ENCODE measurements at regions not wholly inside any gene's neighbourhood (a gene's known extent, or its start where the extent isn't known, plus 50 kb on each side); places are given as distances from the start of the nearest gene placed in this dataset.

DNA sequence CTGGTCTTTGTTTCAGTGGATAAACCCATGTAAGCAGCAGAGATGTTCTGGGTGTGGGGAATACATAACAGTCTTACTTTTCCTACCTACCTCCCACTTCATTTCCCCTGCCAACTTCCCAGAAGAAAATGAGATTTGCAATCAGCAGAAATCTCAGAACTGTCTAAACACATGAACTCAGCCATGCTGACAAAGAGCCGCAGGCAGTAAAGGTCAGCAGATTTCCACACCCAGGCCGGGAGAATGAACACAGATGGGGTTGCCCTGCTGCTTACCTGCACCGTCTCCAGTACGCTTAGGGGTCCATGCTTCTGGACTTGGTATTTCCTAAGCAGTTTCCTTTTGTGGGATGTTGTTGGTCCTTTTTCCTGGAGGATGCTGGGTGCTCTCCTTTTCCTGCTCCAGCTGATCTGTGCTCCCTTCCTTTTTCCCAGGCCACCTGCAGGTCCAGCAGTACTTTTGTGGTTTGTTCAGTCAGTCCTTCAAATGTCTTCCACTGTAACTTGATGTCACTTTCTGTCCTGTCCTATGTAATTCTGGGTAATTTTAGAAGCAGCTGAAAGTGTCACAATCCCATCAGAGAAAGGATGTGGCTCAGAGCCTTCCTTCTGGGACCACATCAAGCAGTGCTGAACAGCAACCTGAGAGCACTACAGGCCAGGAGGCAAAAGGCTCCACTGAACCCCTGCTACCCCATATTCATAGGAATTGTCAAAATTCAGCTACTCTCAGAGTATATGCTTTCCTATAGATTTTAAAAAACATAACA is 129.0 kb downstream of the CEP57L1 start:
- Histone ChIP-seq H3K23me2 (ENCODE audit: low read depth, low read length) (no peaks in the 10 kb centered on the region), H3K4me1 (replicated peaks in 1 of 4; ENCODE audit: control insufficient read depth in 3 of 4, insufficient read depth in 4 of 4, low read length in 3 of 4) (no peaks in the 10 kb centered on the region; a peak in 1 of 7 replicates), H3K18ac (ENCODE audit: extremely low read depth, low read length) (no peak overlapping the region), H3K4me2 (ENCODE audit: insufficient read depth in 1 of 2, low read depth in 2 of 2, low read length in 2 of 2) (no peak overlapping the region), H2BK120ac (replicated peaks; ENCODE audit: low read depth, low read length) (no peak overlapping the region), H4K5ac (ENCODE audit: insufficient read length, low read depth, low read length) (no peak overlapping the region), H4K8ac (ENCODE audit: extremely low read depth, insufficient read depth, low read length) (no peak overlapping the region), H3K4ac (replicated peaks; ENCODE audit: insufficient read length, low read depth, low read length) (no peak overlapping the region), H2AFZ (ENCODE audit: low read length) (peak overlapping the region; percentile 56; the same call in 1 of the 2 replicates), H2BK5ac (ENCODE audit: low read depth, low read length) (no peak overlapping the region), H3K9ac (replicated peaks in 1 of 4; ENCODE audit: extremely low read depth in 1 of 4, low read depth in 3 of 4, low read length in 3 of 4) (no peak overlapping the region), H3K79me2 (ENCODE audit: control insufficient read depth in 1 of 2, insufficient read depth in 2 of 2, low read length in 2 of 2) (no peaks in the 10 kb centered on the region), H3K9me3 (ENCODE audit: insufficient read depth in 2 of 2, low read depth in 1 of 2, low read length in 1 of 2) (no peaks in the 10 kb centered on the region), H4K20me1 (replicated peaks in 1 of 2; ENCODE audit: control insufficient read depth in 1 of 2, insufficient read depth in 2 of 2, low read length in 2 of 2) (no peaks in the 10 kb centered on the region), H2BK12ac (ENCODE audit: low read depth, low read length) (no peak overlapping the region), H3K36me3 (ENCODE audit: control insufficient read depth in 2 of 4, insufficient read depth in 4 of 4, low read length in 3 of 4) (no peaks in the 10 kb centered on the region), H3K79me1 (ENCODE audit: low read depth, low read length) (no peaks in the 10 kb centered on the region), H3K4me3 (ENCODE audit: extremely low read depth in 1 of 4, insufficient read depth in 2 of 4, low read depth in 3 of 4, low read length in 4 of 4) (no peak overlapping the region), H3K23ac (ENCODE audit: insufficient read length) (no peak overlapping the region), H4K91ac (replicated peaks; ENCODE audit: insufficient read length, low read length) (no peak overlapping the region), H3K27ac (ENCODE audit: low read depth, low read length) (no peak overlapping the region), H2BK20ac (ENCODE audit: low read length) (no peak overlapping the region), H3K27me3 (replicated peaks in 1 of 4; ENCODE audit: control insufficient read depth in 3 of 4, extremely low read depth in 1 of 4, insufficient read depth in 3 of 4, low read length in 3 of 4) (no peaks in the 10 kb centered on the region), H3K56ac (replicated peaks; ENCODE audit: insufficient read length, low read depth, low read length) (no peak overlapping the region), H3K14ac (ENCODE audit: insufficient read length) (no peak overlapping the region), H2AK5ac (ENCODE audit: low read depth, low read length) (no peak overlapping the region), H2BK15ac (ENCODE audit: low read length) (no peak overlapping the region)
- DNase-seq (ENCODE audit: low read depth in 1 of 2, low spot score in 2 of 2) = no peak
- FAIRE-seq = no peak
- CTCF ChIA-PET (ENCODE audit: partially characterized antibody) = interaction anchor here (2.1 kb wide), 1 partner anchor 12 kb away, joined by 9 read pairs; no protein-coding TSS in a partner anchor
- POLR2A ChIA-PET (ENCODE audit: partially characterized antibody) = no interaction called here
- TF ChIP-seq TBP (IDR thresholded peaks at IDR 0.05; ENCODE audit: low read depth, low read length) (no peak), ZNF274 (IDR thresholded peaks at IDR 0.05; ENCODE audit: borderline replicate concordance, extremely low read depth, low read length) (no peak), BCL11A (IDR thresholded peaks at IDR 0.05; ENCODE audit: low read depth in 2 of 2, low read length in 2 of 2) (no peak), NRF1 (IDR thresholded peaks at IDR 0.05; ENCODE audit: low read depth, low read length) (no peak), KDM1A (IDR thresholded peaks at IDR 0.05; ENCODE audit: borderline replicate concordance, low read length) (no peak), NANOG (IDR thresholded peaks at IDR 0.05; ENCODE audit: insufficient read depth, low read depth, low read length, poor library complexity, severe bottlenecking) (no peak), EP300 (IDR thresholded peaks at IDR 0.05; ENCODE audit: borderline replicate concordance in 1 of 2, low read depth in 2 of 2, low read length in 2 of 2) (no peak)
- TF ChIP-seq, protein P1, sequence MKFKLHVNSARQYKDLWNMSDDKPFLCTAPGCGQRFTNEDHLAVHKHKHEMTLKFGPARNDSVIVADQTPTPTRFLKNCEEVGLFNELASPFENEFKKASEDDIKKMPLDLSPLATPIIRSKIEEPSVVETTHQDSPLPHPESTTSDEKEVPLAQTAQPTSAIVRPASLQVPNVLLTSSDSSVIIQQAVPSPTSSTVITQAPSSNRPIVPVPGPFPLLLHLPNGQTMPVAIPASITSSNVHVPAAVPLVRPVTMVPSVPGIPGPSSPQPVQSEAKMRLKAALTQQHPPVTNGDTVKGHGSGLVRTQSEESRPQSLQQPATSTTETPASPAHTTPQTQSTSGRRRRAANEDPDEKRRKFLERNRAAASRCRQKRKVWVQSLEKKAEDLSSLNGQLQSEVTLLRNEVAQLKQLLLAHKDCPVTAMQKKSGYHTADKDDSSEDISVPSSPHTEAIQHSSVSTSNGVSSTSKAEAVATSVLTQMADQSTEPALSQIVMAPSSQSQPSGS (IDR thresholded peaks at IDR 0.05; ENCODE audit: low read length) = no peak
- WGBS, 2 experiments (ENCODE audit: extremely low coverage in 1 of 2, insufficient coverage in 1 of 2, insufficient read length in 1 of 2, insufficient replicate concordance in 2 of 2, low coverage in 1 of 2, low lambda C conversion rate in 2 of 2, missing lambda C conversion rate in 1 of 2) = 85% methylated on average over 4 of the region's 4 CpGs; no CpG with 5 or more reads in 1 of the 2 experiments
